PC-3 (cell line): ENCODE measurements at regions not wholly inside any gene's neighbourhood (a gene's known extent, or its start where the extent isn't known, plus 50 kb on each side); places are given as distances from the start of the nearest gene placed in this dataset.

Experiments used
- EZH2 ChIP-seq: fragments of 300-600 bp; sonication (generic); IDR thresholded peaks from one replicate; pipeline ENCODE4 v1.6.1; 2017; ENCODE audit warnings: antibody characterized with exemption, mild to moderate bottlenecking, low read length; ENCODE audit not compliant: unreplicated experiment
- TF ChIP-seq, protein P1 (sequence below): fragments of 300-600 bp; sonication (generic); conservative IDR thresholded peaks from 2 replicates; pipeline ENCODE4 v1.5.1; 2017; ENCODE audit warnings: antibody characterized with exemption, low read depth, mild to moderate bottlenecking, low read length

DNA sequence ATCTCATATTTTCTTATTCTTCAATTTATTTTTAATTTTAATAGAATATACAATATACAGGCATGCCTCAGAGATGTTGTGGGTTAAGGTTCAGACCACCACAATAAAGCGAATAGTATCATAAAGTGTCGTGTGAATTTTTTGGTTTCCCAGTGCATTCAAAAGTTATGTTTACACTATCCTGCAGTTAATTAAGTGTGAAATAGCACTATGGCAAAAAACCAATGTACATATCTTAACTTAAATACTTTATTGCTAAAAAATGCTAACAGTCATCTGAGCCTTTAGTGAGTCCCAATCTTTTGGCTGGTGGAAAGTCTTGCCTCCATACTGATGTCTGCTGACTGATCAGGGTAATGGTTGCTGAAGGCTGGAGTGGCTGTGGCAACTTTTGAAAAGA is 637.6 kb downstream of the TDRD15 start:
- TF ChIP-seq, protein P1, sequence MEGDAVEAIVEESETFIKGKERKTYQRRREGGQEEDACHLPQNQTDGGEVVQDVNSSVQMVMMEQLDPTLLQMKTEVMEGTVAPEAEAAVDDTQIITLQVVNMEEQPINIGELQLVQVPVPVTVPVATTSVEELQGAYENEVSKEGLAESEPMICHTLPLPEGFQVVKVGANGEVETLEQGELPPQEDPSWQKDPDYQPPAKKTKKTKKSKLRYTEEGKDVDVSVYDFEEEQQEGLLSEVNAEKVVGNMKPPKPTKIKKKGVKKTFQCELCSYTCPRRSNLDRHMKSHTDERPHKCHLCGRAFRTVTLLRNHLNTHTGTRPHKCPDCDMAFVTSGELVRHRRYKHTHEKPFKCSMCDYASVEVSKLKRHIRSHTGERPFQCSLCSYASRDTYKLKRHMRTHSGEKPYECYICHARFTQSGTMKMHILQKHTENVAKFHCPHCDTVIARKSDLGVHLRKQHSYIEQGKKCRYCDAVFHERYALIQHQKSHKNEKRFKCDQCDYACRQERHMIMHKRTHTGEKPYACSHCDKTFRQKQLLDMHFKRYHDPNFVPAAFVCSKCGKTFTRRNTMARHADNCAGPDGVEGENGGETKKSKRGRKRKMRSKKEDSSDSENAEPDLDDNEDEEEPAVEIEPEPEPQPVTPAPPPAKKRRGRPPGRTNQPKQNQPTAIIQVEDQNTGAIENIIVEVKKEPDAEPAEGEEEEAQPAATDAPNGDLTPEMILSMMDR = no peak
- TF ChIP-seq EZH2 = no peak
